ENCODE measurements at regions not wholly inside any gene's neighbourhood (a gene's known extent, or its start where the extent isn't known, plus 50 kb on each side); places are given as distances from the start of the nearest gene placed in this dataset.
A peak's percentile ranks its signal among the peaks of the same experiment; 100 is the strongest.

DNA sequence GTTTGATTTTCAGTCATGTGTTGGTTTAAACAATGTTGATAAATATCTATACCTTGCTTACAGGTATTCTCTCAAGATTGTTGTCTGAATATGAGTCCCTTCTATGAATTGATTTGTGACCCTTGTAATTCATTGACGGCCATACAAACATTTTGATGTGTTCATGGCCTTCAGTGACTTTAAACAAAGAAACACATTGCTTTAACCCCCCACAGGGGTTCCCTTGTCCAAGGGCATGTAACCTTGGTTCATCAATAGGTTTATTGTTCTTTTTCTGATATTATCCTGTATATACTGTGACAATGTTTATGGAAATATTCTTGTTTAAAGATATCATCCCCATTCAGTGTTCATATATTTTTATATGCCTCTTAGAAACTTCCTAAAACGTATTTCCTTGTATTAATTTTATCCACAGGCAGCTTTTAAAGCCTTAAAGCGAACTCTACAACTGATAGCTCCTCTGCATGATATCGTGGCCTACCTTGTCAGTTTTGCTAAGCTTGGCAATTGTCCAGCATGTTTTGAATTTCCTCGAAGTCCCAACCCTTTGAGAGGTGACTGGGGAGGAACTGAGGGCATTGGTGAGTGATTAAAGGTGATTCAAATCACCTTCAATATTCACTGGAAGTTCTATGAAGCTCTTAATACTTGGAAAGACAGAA is 87.0 kb downstream of the CD164 start:
- no peak for DNase-seq

DNA sequence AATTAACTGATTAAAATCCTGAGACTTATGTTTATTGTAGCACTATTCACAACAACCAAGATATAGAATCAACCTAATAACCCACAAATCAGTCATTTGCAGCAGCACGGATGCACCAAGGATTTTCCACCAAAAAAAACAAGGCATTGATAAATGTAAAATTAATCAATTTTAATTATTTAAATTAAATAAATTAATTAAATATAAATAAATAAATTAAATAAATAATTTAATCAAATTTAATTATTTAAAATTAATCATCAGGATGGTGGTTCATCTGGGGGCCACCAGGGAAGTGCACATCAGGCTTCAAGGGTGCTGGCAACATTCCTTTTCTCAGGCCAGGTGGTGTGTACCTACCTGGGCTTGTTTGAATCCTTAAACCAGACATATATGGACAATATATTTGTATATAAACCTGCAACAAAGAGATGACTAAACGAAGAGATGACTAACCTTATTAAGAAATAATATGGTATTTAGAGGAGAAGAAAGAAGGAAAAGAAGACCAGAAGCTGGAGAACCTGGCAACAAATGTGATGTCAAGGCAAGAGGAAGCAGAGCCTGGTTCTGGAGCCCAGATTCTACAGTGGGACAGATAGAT is 89.2 kb downstream of the CD164 start:
- no peak for DNase-seq

DNA sequence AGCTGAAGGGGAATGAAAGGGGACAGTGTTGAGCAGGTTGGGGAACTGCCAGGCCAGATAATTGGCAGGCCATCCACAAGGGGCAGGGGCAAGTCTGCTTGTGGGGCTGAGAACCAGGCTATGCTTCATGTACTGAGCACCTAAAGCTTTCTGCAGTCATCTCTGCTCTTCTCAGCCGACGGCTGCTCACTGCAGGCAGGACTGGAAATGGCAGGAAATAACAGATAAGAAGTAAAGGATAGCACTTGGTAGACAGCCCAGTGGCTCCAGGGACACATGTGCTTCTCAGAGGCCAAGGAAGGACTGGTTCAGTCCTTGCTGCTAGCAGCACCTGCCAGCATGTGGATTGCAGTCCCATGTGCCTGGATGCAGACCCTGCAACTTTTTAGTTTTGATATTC is 89.8 kb downstream of the CD164 start:
- no peak for DNase-seq

DNA sequence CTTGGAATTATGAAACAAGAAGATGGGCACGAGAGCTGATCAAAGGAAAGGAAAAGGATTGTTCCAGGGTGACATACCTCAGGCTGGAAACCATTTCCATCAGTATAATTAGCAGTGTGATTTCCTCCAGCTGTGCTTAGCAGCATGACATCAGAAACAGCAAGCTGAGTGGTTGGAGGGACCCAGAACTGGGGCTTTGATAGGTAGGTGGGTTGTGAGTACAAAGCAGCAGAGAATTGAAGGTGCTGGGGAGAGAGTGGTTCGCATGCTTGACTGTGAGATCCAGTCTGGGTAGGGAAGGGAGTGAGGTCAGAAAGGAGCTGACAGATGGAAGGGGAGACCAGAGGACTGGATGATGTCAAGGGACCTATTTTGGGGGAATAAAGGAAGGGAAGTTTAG is 90.4 kb downstream of the CD164 start:
- no peak for DNase-seq

GRCh38 chr6:109290143-109290931 is 91.9 kb downstream of the CD164 start:
- no peak for DNase-seq

DNA sequence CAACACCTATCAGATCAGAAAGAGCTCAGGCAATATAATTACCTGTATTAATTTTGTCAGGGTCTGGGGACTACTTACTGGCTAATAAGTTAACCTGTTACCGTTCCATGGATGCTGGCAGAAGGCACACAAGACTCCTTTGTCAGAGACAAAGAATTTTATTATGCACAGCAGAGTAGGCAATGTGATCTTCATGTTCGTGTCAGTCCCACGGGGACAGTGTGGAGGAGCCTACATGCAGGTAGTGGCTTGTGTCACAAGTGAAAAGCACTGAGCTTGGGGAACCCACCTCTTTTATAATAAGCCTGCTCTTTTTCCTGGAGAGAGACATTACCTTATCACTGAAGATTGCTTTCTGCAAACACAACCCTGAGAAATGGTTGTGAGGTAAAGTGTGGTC is 96.9 kb downstream of the CD164 start:
- DNase-seq, result no peak

DNA sequence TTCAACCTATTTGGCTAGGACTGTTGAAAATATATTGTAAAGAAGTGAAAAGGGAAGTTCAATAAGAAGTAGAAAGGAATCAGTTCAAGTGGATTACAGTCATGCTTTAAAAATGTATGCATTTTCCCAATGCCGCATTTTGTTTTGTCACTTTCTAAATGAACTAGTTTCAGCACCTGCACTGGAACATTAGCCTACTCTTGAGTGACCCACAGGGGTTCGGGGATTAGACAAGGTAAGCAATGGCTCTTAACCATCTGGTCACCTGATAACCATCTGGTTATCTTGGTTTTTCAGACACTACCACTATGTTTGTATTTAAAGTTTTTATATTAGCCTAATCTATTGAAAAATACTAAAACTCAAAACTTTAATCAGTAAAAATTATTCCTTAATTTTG is 97.6 kb downstream of the CD164 start:
- no peak for DNase-seq

DNA sequence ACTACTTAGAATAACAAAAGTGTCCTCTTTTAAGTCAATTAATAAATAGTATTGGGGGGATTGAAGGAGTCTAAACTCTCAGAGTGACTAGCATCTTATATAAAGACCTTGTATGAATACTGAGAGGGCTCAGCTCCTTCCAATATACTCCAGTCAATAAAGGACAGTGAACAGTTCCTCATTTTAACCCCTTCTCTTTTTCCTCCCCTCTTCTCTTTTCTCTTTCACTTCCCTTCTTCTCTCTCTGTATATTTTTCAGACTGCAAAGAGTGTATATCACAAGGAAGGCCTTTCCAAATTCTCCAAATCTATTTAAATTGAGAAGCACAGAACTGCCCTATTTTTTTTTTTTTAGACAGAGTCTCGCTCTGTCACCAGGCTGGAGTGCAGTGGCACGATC is 99.5 kb downstream of the CD164 start:
- no peak for DNase-seq

DNA sequence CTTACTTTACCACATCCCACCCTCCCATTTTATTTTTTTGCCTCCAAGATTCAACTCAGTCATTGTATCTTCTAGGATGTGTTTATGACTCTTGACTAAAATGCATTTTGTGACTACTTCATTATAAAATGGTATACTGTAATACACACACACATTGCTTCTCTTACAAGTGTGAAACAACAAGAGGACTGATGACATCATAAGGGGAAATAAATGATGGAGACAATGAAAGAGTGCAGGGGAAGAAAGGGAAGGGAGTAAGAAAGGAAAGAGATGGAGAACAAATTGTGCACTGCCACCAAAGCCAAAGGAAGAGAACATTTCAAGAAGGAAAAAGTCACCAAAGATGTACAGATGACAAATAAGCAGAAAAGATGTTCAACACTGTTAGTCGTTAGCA is 102.6 kb downstream of the CD164 start:
- DNase-seq, result no peak

- no peak for DNase-seq
Observed at GRCh38 chr6:109271622-109272021, 110.6 kb downstream of the CD164 start.

GRCh38 chr6:109269953-109270517 is 112.2 kb downstream of the CD164 start:
- DNase-seq, result no peak

- no peak for DNase-seq
Observed at GRCh38 chr6:109269057-109269456, 113.2 kb downstream of the CD164 start.

DNA sequence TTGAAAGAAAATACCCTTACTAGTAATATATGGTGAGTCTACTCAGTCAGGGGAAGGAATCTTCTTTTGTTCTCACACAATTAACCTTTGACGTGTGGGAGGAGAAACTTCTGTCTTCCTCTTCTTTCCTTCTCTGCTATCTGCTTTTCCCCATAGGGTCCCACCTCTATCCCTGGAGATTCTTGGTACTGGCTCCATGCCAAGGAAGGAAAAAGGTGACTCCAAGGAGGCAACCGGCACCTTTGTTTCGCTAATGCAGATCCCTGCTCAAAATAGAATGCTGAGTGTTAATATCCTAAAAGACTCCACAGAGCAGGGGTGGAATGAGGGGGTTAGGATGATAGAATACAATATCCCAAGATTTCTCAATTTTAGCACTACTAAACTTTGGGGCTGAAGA is 116.7 kb downstream of the CD164 start:
- no peak for DNase-seq

DNA sequence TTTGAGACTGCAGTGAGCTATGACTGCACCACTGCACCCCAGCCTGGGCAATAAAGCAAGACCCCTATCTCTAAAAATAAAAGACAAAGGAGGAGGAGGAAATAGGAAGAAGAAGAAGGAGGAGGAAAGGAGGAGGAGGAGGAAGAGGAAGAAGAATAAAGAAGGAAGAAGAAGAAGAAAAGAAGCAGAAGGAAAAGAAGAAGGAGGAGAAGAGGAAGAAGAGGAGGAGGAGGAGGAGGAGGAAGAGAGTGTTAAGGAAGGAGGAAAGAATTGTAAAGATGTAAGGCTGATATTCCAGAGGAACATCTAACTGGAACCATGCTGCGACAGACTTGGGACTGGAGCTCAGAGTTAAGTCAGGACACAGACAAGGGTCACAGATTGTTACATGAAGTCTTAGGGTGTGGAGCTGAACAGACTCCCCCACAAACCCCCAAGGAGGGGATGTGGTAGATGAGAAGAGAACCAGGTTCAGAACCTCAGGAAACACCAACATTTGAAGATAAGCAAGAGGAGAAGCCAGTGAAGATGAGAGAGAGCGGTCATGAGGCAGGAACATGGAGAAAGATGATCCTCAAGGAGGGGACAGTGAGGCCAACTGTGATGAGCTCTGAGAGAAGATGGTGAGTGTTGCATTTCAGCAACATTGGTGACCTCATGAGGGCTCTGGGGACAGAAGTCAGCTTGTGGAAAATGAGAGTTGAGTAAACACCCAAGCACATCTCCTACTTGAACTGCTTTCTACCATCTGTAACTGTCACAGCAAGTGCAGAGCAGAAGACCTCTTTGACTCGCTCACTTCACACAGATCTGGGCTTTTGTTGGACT is 118.2 kb downstream of the CD164 start:
- DNase-seq, result no peak

DNA sequence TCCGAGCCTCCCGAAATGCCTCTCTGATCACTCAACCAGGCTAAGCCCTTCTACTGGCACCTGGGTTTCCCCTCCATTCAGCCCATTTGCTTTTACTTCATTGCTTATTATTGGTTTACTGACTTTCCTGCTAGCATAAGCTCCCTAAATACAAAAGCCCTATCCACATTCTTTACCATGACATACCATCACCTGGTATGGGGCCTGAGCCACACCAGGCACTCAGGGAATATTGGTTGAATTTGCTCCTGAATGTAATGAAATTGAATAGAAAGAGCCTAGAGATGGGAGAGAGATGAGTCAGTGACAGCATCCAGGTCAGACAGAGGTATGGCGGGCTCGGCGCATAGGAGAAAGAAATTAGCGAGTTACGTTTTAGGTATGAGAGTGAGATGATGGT is 120.0 kb downstream of the CD164 start:
- no peak for DNase-seq

DNA sequence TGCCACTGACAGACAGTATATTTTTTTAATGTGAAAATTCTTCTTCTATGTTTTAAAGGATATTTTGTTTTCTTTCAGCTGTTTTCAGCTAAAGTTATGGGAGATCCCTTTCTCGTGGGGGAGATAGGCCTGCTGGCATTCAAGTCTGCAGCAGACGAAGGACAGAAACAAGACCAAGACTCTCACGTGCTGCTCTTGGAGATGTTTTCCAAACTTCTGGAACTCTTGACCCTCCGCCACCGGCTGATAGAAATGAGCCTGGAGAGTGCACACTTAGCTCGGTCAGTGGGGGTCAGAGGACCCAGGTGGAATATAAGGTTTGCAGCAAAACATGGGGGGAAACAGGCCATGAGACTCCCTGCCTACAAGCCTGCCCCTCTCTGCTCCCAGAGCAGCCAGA is 120.5 kb downstream of the CD164 start:
- DNase-seq, result no peak

GRCh38 chr6:109260701-109261100 is 121.6 kb downstream of the CD164 start:
- DNase-seq, result no peak

DNA sequence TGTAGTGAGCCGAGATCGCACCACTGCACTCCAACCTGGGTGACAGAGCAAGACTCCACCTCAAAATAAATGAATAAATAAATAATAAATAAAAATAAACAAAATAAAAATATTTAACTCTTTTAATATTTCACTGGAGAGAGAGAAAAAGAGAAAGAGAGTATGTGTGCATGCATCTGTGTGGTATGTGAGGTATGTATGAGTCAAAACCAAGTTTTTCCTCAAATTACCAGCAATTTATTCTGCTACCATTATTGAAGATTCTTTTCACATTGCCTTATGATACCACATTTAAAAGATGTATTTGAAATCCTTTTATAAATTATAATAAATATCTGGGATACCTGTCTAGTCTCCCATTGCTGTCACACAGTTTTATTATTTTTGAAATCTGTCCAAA is 122.1 kb downstream of the CD164 start:
- no peak for DNase-seq

GRCh38 chr6:109258129-109258528 is 124.1 kb downstream of the CD164 start:
- no peak for DNase-seq

GRCh38 chr6:109257494-109257893 is 124.8 kb downstream of the CD164 start:
- peak; percentile 25 for DNase-seq

DNA sequence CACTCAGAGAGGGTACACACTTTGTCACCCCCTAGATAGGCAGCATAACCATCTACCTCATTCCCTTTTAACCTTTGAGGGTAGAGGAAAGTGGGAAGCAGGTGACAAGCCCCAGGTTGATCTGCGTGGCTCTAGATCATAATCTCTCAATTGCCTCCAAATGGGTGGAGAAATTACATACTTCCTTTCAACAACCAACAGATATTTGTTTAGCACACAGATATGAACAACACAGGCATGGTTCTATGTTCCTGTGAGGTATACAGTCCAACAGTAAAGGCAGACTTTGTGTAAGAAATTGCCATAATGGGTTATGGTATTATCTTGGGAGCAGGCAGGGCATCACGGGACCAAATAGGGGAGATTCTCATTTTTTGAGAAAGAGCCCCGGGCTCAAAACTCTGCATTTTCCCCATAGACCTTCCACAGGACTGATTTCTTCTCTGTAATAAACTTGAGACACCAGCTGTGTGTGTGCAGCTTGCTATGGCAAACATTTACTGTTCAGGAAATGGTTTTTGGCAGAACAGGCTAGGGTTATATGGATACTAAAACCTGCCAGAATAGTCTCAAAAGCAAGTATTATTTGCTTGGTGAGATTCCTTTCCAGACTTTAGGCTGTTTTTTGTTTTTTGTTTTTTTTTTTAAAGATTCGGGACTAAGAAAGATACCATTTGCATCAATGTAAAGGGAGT is 126.2 kb downstream of the CD164 start:
- DNase-seq, result peak; percentile 69

GRCh38 chr6:109255087-109255486 is 127.2 kb downstream of the CD164 start:
- DNase-seq, result no peak

Measured in tongue (tissue), 1 donor.